GM21423 (cell line): ENCODE measurements at regions not wholly inside any gene's neighbourhood (a gene's known extent, or its start where the extent isn't known, plus 50 kb on each side); places are given as distances from the start of the nearest gene placed in this dataset.

Experiments
- ATAC-seq: cut with Tn5 transposase; IDR thresholded peaks from one replicate; pipeline ENCODE4 v1.9.1; 2021; ENCODE audit warnings: mild to moderate bottlenecking, moderate library complexity; ENCODE audit not compliant: unreplicated experiment

GRCh38 chr11:128407962-128408361, 179.4 kb downstream of the ETS1 start:
- no peak for ATAC-seq

DNA sequence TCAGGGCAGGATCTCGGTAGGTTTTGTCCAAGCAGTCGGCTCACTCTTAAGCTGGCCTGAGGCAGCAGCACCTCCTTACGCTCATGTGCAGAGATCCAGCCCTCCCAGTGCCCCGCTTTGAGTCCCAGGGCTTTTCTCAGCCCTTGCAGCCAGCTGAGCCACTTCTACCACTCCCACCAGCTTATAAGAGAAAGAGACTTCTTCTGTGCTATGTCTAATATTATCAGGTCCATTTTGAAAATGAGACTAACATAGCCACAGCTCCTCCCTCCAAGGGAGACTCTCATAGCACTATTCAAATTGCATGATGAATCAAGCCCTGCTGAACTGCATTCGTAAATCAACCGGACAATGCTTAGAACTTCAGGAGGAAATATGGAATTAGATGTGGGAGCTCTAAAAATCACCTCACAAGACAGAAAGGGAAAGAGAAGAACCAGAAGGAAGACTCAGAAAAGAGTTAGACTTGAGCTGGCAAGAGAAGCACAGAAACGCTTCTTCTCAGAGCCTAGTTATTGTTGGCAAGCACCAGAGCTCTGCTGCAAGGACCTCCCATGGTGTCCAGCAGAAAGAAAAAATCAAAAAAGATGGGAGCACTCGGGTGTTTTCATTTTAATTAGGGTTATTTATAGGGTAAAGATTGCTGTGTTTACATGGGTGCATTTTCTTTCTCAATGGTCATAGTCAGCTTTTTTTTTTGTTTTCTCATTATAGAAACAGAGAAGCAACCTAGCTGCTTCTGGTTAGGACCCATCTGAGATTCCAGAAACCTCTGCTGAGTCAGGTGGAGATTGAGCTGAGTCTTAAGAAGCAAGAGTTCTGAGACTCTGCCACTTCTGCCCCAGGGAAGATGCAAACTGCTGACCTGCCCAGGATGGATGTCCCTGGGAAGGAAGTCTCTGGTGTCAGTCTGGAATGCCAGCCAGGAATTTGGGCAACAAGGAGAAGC, 181.4 kb downstream of the ETS1 start:
- ATAC-seq, result no peak

DNA sequence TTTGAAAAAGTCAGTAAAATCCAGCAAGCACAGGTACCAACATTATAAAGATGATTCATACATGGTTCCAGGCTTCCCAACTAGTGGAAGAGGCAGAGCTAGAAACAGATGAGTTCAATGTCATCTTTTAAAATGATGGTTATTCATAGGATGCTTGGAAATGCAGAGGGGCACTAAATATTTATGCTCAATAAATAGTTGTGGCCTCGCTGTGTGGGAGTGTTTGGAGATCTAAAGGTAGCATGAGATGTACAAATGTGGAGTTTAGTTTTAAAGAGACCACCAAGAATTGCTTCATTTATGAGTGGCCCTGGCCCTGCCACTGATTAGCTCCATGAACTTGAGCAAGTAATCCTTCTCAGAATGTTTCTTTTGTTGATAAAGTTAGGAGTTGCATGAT, 182.2 kb downstream of the ETS1 start:
- ATAC-seq, result no peak

DNA sequence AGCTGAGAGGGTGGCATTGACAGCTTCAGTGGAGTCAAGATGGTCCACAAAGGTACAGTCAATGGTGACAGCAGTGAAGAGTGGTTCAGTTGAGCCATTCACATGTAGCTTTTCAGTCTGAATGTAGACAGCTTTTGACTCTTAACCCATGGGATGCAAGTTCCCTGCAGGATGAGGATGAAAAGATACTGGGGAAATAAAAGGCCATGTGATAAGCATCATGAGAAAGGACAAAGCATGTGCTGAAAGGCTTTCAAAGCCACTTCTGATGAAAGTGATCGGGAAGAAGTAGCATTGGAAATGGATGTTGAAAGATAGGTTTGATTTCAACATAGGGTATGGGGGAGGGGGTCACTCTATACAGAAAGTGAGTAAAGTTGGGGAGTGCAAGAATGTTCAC, 182.9 kb downstream of the ETS1 start:
- no peak for ATAC-seq

DNA sequence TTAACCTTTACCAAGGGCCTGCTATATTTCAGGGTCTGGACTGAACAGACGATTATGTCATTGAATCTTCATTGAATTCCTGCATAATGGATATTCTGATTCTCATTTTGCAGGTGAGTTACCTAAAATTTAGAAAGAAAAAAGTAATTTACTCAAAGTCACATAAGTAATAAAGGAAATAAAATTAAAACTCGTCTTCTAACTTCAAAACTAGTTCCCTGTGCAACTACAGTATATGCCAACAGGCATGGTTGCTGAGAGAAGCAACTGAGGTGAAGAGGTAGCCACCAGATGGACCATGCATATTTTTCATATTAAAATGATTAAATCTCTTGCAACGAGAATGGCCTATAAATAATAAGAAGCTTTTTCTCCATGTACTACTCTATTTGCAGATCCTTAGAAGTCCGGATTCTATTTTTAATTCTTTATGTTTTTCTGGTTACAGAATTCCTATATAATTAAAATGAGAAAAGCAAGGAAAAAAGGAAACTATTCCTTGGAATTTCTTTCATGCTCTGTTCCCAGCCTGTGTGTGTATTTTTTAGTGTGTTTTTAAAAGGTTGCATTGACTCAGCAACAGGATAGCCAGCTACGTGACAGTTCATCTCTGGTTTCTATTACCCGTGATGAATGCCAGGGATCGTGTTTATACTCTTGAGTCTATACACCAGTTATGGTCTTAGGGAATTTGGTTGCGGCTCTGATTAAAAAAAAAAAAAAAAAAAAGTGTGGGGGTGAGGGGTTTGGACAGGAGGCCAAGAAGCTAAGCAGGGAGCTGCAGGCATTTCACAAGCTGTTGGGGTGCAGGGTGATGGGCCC, 186.8 kb downstream of the ETS1 start:
- ATAC-seq, result no peak

DNA sequence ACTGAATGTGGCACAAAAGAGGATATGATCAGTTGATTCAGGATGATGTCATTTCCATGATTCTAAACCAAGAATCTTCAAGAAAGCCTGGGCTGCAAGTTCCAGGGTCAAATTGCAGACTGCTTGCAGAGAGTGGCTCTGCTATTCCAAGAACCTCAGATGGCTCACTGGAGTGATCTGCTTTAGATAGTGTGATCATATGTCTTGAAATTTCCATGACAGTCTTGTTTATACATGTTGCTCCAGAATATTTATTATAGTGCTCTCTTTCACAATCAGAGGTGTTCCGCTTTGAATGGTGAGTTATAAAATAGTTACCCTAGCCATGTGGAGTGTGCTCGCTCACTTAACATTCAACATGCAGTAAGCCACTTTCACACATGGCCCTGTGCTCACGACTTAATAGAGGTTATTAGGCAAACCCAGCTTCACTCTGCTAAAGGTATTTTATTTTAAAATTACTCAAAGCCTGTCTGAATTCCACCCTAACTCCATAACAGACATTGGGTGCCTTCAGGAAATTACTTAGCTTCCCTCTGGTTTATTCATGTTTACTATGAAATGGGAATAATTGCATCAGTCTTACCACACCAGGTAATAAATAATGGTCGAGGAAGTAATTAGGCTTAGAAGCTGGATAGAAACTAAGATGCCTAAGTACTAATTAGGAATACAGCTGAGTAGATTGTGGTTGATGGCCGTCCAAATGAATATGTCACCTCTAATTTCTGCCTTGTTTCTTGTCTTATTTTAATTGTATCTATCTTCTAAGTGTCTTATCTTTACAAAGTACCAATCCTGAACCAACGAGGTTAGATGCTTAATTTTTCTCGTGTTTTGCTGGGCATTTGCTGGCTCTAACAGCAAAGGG, 187.9 kb downstream of the ETS1 start:
- peak; percentile 80 for ATAC-seq

GRCh38 chr11:128398517-128399250, 188.7 kb downstream of the ETS1 start:
- ATAC-seq, result peak; percentile 37

DNA sequence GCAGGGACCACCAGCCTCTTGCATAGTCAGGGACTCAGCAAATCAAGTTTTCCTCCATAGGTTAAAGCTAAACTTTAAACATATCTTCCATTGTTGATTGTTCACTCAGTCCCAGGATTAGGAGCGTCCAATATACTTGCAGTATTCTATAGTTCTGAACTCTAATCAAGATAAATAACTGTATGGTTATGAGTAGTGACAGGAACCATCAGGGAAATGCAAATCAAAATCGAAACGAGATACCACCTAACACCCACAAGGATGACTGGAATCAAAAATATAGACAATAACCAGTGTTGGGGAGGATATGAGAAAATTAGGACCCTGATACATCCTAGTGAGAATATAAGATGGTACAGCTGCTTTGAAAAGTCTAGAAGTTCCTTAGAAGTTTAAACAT, 190.0 kb downstream of the ETS1 start:
- ATAC-seq, result no peak

DNA sequence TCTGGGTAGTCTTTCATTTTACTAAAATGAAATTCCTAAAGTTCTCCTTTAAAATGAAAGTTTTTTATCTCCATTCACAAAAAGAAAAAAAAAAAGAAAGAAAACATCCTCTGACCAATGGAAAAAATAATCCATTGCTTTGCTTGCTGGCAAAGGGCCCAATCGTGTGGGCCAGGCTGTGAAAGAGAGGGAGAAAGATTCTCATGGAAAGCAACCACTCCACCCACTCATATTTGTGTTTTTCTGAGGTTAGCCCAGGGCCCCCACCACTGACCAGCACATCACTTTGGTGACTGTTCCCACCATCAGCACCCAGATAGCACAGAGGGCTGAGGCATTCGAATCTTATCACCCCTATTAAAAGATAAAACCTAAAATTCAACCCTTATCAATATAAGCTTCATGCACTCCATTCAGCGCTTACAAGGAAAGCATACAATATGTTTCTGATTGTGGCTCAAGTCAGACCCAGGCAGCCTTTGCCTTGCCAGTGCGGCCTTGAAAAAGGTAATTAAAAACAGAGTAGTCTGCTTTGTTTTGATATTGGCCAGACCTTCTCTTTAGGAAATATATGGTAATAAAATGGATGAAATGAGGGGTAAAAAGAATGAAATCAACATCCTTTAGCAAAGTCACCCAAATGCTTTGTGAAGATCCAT, 192.8 kb downstream of the ETS1 start:
- no peak for ATAC-seq

DNA sequence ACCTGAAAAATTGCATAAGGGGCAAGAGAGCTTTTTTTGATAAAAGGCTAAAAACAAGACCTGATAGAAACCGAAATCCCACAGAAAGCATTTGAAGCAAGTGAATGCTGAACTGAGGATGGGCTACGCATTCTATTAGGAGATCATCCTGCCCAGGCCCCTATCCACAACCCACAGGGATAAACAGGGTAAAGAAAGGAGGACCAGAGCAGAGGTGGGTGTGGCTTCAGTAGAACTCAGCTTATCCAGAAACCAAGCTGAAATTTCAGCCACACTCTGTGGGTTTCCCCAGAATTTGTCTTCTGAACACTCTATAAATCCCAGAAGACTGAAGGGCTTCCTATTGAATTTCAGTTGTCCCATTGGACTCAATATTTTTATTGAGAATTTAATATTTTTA, 195.1 kb downstream of the ETS1 start:
- ATAC-seq, result no peak

DNA sequence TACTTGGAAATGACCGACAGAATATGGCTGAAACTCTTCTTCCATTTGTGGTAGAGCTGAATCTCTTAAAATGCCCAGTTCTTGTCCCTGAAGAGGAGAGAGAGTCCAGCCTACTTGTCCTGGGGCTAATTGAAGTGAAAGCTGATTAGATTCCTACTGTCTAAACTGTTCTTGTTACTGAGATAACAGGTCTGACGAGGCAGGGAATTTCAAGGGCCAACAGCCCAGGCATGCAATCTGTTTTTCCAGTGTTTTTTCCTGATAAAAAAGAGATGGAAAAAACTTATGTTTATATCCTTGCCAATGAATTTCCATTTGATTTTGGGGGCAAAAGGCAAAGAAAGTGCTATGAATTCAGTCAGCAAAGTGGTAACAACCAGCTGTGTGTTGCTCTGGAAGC, 195.5 kb downstream of the ETS1 start:
- ATAC-seq, result no peak

- no peak for ATAC-seq
Measured at GRCh38 chr11:128390246-128390645, 197.1 kb downstream of the ETS1 start.

DNA sequence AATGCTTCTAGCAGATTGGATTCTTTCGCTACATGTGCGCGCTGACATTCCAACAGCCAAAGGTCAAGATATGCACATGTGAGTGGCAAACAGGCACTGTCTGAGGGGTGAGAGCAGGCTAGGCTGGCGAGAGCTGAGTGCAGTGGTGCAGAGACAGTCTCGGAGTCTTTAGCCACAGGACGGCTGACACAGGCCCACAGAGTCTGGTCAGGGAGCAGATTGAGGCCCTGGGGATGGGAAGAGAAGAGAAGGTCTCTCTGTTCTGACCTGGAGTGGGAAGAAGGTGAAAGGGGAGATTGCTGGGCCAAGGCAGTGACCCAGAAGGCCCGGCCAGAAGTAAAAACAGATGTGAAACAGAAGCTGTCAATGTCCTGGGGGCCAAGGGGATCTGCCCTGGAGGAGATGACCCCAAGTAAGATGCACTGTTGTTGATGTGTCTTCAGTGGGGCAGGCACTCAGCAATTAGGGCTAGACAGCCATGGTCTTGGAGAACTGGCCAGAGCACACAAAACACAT, 197.8 kb downstream of the ETS1 start:
- ATAC-seq, result no peak

- ATAC-seq, result no peak
Measured at GRCh38 chr11:128388206-128388815, 199.0 kb downstream of the ETS1 start.

DNA sequence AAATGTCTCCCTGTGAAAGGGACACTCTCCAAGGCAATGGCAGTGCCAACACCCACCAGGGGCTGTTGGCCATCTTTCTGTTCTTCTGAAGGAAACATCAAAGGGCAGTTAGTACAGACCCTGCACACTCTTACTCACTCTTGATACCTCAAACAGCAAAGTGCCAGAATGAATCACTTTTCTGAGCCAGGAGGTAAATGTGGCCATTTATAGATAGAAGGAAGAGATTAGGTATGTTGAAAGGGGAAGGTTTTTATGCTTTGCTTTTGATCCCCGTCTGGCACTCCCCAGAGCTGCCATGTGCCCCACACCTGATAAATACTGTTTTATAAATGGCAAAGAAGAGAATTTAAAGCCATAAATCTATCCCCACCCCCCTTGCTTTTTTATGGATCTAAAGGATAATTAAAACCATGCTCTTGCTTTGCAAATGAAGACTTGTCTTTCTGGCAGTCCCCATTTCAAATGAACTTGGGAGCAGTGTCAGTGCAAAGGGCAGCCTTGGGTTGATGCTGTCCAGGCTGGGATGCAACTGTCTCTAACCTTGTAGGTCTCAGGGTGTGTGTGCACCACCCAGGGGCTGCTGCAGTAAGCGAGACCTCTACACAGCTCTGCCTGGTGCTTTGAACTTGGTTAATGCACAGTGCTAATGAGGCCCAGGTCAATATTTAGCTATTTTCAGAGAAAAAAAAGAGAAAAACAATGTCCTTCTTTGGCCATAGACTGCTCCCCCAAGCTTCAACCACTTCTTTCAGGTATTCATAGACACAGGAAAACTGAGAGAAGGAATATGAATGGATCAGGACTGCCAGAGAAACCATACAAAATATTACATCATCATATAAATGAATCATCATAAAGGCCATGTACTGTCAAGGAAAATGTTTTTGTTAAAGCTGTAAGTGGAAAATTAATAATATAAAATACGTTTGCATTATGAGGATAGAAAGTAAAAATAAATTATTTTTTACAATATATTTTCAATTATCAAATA, 207.5 kb downstream of the ETS1 start:
- ATAC-seq, result no peak

DNA sequence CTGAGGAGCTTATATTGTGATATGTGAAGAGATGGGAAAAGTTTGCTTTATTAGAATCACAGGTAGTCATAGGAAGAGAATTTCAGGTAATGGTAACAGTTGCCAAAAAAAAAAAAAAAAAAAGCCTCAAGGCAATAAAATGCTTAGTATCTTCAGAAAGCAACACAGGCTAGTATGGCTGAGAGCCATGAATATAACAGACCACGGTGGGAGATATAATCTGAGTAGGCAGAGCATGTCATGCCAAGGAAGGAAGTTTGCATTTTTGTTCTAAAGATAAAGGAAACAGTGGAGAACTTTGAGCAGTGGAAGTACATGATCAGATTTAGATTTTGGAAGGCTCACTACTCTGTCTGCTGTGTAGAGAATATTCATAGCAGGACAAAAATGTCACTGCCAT, 211.4 kb downstream of the ETS1 start:
- ATAC-seq, result no peak

DNA sequence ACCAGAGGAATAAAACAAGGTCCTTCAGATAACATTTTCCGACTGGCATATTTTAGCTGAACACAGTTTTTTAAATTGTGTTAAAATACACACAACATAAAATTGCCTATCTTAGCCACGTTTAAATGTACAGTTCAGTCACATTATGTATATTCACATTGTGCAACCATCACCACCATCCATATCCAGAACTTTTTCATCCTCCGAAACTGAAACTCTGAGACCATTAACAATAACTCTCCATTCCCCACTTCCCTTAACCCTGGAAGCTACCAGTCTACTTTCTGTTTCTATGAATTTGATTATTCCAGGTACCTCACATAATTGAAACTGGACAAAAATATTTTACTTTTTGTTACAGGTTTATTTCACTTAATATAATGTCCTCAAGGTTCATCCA, 213.3 kb downstream of the ETS1 start:
- ATAC-seq, result no peak

- ATAC-seq, result no peak
Measured at GRCh38 chr11:128372977-128373376, 214.4 kb downstream of the ETS1 start.
